Calu3 (cell line): ENCODE measurements at regions not wholly inside any gene's neighbourhood (a gene's known extent, or its start where the extent isn't known, plus 50 kb on each side); places are given as distances from the start of the nearest gene placed in this dataset.

Experiments
- BruUV-seq: library from RNA; stranded (reverse); fragments of 400-500 nt; replicated peaks from 2 replicates; lab custom pipeline; 2021; lab: Mats Ljungman, UMichigan
- CTCF ChIA-PET: fragments of 300-600 bp; sonication (Branson Sonifier 250); formaldehyde crosslinking; loops from one replicate; lab custom pipeline; 2022; ENCODE audit warnings: antibody characterized with exemption; lab: Charles Lee
- DNase-seq: peaks from one replicate; pipeline ENCODE4 v3.0.0; 2022
- H3K27ac Mint-ChIP-seq: one replicate; pipeline ENCODE4 v1.8.0; 2022; ENCODE audit warnings: mixed read lengths; ENCODE audit not compliant: unreplicated experiment
- H3K27me3 Mint-ChIP-seq: one replicate; pipeline ENCODE4 v1.8.0; 2022; ENCODE audit warnings: mixed read lengths; ENCODE audit not compliant: unreplicated experiment
- H3K36me3 Mint-ChIP-seq: one replicate; pipeline ENCODE4 v1.8.0; 2022; ENCODE audit warnings: mild to moderate bottlenecking, moderate library complexity, mixed read lengths; ENCODE audit not compliant: insufficient read depth, unreplicated experiment
- H3K4me1 Mint-ChIP-seq: one replicate; pipeline ENCODE4 v1.8.0; 2022; ENCODE audit warnings: mild to moderate bottlenecking, low read depth, mixed read lengths; ENCODE audit not compliant: unreplicated experiment
- H3K4me3 Mint-ChIP-seq: one replicate; pipeline ENCODE4 v1.8.0; 2022; ENCODE audit warnings: mild to moderate bottlenecking, low read depth, moderate library complexity, mixed read lengths; ENCODE audit not compliant: unreplicated experiment
- H3K9me3 Mint-ChIP-seq: one replicate; pipeline ENCODE4 v1.8.0; 2022; ENCODE audit warnings: low read depth, mixed read lengths; ENCODE audit not compliant: unreplicated experiment
- intact Hi-C: fragments of 100-400 bp; cut with micrococcal nuclease; formaldehyde crosslinking; loops from one replicate; pipeline ENCODE4 v1.10.0; 2022; ENCODE audit not compliant: unreplicated experiment
- TF ChIP-seq, protein P1 (sequence below): fragments of 200-600 bp; IDR thresholded peaks from one replicate; pipeline ENCODE4 v1.8.0; 2022; ENCODE audit warnings: antibody characterized with exemption; ENCODE audit not compliant: unreplicated experiment

DNA sequence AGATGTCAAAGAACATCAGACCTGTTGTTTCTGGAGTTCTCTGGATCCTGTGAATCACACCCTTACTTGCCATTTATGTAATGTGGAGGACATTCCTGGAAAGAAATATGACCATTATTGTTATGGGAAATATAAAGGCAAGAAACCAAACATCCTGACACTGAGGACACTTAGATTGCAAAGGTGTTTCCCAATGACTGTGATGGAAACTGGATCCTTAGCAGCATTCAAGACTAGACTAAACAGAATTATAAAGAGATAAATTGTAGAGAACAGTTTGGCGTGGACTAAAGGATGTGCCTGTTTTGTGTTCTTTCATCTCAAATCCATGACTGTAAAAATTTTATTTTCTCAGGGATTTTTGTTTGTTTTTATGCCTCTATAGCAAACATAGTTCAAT, 347.7 kb upstream of the SLC14A2 start:
- DNase-seq: no peak
- Mint-ChIP-seq H3K4me3 (no peak overlapping the region), H3K9me3 (no peaks in the 10 kb centered on the region), H3K27ac (no peak overlapping the region), H3K36me3 (no peaks in the 10 kb centered on the region), H3K4me1 (no peaks in the 10 kb centered on the region), H3K27me3 (peaks cover 78% of the 10 kb centered on the region)
- no TSS peak for BruUV-seq
- CTCF ChIA-PET: no interaction called here
- intact Hi-C loops: no loop called here
- TF ChIP-seq, protein P1, sequence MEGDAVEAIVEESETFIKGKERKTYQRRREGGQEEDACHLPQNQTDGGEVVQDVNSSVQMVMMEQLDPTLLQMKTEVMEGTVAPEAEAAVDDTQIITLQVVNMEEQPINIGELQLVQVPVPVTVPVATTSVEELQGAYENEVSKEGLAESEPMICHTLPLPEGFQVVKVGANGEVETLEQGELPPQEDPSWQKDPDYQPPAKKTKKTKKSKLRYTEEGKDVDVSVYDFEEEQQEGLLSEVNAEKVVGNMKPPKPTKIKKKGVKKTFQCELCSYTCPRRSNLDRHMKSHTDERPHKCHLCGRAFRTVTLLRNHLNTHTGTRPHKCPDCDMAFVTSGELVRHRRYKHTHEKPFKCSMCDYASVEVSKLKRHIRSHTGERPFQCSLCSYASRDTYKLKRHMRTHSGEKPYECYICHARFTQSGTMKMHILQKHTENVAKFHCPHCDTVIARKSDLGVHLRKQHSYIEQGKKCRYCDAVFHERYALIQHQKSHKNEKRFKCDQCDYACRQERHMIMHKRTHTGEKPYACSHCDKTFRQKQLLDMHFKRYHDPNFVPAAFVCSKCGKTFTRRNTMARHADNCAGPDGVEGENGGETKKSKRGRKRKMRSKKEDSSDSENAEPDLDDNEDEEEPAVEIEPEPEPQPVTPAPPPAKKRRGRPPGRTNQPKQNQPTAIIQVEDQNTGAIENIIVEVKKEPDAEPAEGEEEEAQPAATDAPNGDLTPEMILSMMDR: no peak

DNA sequence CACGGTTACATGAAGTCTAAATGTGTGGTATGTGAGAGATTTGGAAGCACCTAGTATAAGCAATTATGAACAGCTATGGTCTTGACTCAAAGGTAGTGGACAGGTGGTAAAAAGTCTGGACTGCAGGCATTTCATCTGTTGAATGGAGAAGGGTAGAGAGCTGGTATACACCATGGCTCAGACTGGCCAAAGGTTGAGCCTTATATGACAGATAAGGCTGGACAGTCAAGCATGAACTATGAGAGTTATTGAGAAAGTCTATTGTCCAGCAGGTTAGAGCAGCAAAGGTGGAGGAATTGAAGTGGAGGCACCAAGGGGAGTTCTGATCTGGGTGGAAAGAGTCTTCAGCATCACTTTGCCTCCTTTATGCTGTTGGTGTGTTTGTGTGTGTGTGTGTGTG, 346.7 kb upstream of the SLC14A2 start:
- Mint-ChIP-seq H3K27ac (no peak overlapping the region), H3K36me3 (no peaks in the 10 kb centered on the region), H3K9me3 (no peaks in the 10 kb centered on the region), H3K27me3 (peaks cover 78% of the 10 kb centered on the region), H3K4me1 (no peaks in the 10 kb centered on the region), H3K4me3 (no peak overlapping the region)
- intact Hi-C loops: no loop called here
- DNase-seq: no peak
- TF ChIP-seq, protein P1: no peak
- CTCF ChIA-PET: no interaction called here
- no TSS peak for BruUV-seq

DNA sequence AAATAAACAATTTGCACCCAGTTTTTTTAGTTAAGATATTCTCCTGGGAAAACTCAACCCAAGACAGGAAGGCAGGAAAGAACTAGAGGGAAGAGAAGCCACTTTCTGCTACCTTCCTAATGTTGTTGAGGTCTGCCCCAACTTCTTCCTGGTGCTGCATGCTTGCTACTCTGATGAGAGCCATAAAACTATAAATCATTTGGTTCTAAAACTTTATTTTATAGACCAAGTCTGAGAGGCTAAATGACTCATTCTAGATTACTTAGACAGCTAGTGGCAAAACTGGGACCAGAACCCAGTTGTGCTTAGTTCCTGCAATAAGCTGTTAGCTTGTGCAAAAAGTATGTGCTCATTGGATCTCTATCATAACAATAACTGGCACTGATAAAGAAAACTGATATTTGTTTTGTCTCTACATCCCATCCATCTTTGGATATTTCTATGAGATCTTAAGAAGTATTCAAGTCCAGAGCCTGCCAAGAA, 344.9 kb upstream of the SLC14A2 start:
- Mint-ChIP-seq H3K4me1 (no peaks in the 10 kb centered on the region), H3K27ac (no peak overlapping the region), H3K4me3 (no peak overlapping the region), H3K36me3 (no peaks in the 10 kb centered on the region), H3K27me3 (peaks cover 62% of the 10 kb centered on the region), H3K9me3 (no peaks in the 10 kb centered on the region)
- no peak for DNase-seq
- no TSS peak for BruUV-seq
- intact Hi-C loops: no loop called here
- TF ChIP-seq, protein P1: no peak
- CTCF ChIA-PET: no interaction called here

DNA sequence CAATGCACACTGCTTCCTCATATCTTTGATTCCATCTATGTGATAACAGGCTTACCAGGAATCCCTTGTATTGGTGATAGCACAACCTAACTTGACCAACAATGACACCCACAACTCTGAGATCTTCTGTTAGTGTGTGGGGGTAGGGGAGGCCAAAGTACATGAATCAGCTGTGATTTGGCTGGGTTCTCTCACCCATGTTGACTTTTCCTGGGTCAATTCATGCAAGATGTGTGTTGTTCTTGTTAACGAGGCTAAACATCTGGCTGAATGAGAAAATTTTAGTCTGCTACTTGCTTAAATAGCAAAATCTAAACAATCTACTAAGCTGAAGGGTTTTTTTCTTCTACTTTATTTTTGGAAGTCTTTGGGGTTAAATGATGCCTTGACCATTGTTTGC, 341.2 kb upstream of the SLC14A2 start:
- Mint-ChIP-seq H3K4me1 (no peaks in the 10 kb centered on the region), H3K27me3 (peaks cover 29% of the 10 kb centered on the region), H3K9me3 (no peaks in the 10 kb centered on the region), H3K4me3 (no peak overlapping the region), H3K36me3 (no peaks in the 10 kb centered on the region), H3K27ac (no peak overlapping the region)
- TF ChIP-seq, protein P1: no peak
- intact Hi-C loops: no loop called here
- CTCF ChIA-PET: interaction anchor here (0.8 kb wide), 1 partner anchor 111 kb away, joined by 3 read pairs; no protein-coding TSS in a partner anchor
- no peak for DNase-seq
- no TSS peak for BruUV-seq
